Coronary artery (tissue), 2 donors: ENCODE measurements at regions not wholly inside any gene's neighbourhood (a gene's known extent, or its start where the extent isn't known, plus 50 kb on each side); places are given as distances from the start of the nearest gene placed in this dataset.

ENCODE experiments used
- DNase-seq: peaks from one replicate; pipeline ENCODE4 v3.0.0-alpha.2; 2017; ENCODE audit warnings: low spot score
- H3K27ac ChIP-seq, 2 donors: fragments of 200-600 bp; sonication (generic); one replicate each; pipeline ENCODE4 v1.5.1; 2016 to 2019
- H3K4me3 ChIP-seq: fragments of 200-600 bp; sonication (generic); 2 replicates; pipeline ENCODE4 v1.5.1; 2016; ENCODE audit warnings: mild to moderate bottlenecking, moderate library complexity
- CTCF ChIP-seq: fragments of 200-600 bp; sonication (generic); IDR thresholded peaks from one replicate; pipeline ENCODE4 v1.5.1; 2019; ENCODE audit warnings: antibody characterized with exemption

DNA sequence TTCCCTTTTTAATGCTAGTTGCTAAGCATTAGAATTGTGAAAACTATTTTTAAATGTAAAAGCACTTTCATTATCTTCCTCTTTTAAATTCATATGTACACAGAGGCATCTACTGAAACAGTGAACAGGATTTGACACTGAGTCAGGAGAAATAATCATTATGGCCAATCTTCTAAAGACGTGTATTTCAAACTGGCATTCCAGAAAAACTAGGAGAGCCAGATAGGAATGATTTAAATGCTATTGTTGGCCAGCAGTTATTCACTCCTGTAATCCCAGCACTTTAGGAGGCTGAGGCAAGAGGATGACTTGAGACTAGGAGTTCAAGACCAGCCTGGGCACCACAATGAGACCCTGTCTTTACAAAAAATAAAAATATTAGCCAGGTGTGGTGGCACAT lies 67.6 kb upstream of the RAP2B start:
- no peak for DNase-seq
- no peak for TF ChIP-seq CTCF
- Histone ChIP-seq H3K27ac (no peak overlapping the region), H3K4me3 (no peak overlapping the region)

- DNase-seq: no peak
- Histone ChIP-seq H3K4me3 (no peak overlapping the region), H3K27ac (no peak overlapping the region)
- no peak for TF ChIP-seq CTCF
Measured at GRCh38 chr3:153095441-153095840, 66.6 kb upstream of the RAP2B start.

- TF ChIP-seq CTCF: no peak
- DNase-seq: no peak
- Histone ChIP-seq H3K4me3 (no peak overlapping the region), H3K27ac (no peak overlapping the region)
Measured at GRCh38 chr3:153096731-153097131, 65.3 kb upstream of the RAP2B start.

GRCh38 chr3:153097213-153097612 lies 64.8 kb upstream of the RAP2B start:
- H3K27ac ChIP-seq: no peak overlapping the region
- TF ChIP-seq CTCF: no peak

GRCh38 chr3:153099131-153099530 lies 62.9 kb upstream of the RAP2B start:
- Histone ChIP-seq H3K27ac (no peak overlapping the region), H3K4me3 (no peak overlapping the region)
- DNase-seq: no peak
- TF ChIP-seq CTCF: no peak

More at GRCh38 chr3:153097213-153097612, 64.8 kb upstream of the RAP2B start:
- no peak overlapping the region for H3K4me3 ChIP-seq
- DNase-seq: no peak

DNA sequence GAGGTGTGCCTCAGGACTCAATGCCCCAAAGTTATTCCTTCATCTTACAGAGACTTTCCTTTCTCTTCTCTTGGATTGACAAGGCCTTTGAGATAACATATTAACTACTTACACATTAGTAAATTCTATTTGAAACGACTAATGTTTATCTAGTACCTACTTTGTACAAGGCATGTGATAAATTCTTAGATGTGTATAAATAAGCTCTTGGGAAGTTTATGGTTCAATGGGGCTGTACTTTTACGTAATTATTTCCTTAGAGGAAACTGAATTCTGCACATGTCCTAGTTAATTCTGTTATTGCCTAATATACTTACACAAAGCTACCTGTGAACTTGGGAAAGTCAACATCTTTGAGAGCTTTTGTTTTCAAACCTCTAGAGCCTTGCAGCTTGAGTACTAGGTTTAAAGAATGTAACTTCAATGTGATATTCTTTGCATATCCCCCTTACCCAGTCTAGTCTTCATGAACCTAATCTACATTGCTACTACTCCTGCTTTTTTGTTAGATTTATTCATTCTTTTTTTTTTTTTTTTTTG lies 58.5 kb upstream of the RAP2B start:
- no peak for DNase-seq
- H3K4me3 ChIP-seq: no peak overlapping the region
- TF ChIP-seq CTCF: no peak
- no peak overlapping the region for H3K27ac ChIP-seq

GRCh38 chr3:153110041-153110440 lies 52.0 kb upstream of the RAP2B start:
- DNase-seq: no peak
- no peak overlapping the region for H3K27ac ChIP-seq
- H3K4me3 ChIP-seq: no peak overlapping the region
- TF ChIP-seq CTCF: no peak
